ENCODE measurements at regions not wholly inside any gene's neighbourhood (a gene's known extent, or its start where the extent isn't known, plus 50 kb on each side); places are given as distances from the start of the nearest gene placed in this dataset.
"Not testable (repeated sequence)": the region's sequence is repeated elsewhere in the genome, so short reads cannot be mapped to it uniquely, and the experiment has no call there.

DNA sequence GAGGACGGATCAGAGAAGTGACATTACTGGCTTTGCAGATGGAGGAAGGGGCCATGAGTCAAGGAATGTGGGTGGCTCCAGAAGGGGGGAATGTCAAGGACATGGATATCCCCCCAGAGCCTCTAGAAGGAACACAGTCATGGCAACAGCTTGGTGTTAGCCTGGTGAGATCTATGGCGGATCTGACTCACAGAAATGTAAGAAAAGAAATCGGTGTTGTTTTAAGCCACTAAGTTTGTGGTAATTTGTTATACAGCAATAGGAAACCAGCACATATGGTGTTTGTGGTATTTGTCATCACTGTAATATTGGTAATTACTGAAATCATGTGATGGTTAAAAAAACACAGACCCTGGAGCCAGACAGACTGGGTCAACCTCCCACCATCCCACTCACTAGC, 236.2 kb downstream of the SETD4 start:
- no peak for DNase-seq (ENCODE audit: low spot score)
- H3K4me1 Mint-ChIP-seq (ENCODE audit: low read depth), result no peaks in the 10 kb centered on the region
- intact Hi-C loops (cut with micrococcal nuclease), result no loop called here
- H3K36me3 Mint-ChIP-seq (ENCODE audit: low read depth), result no peaks in the 10 kb centered on the region
- H3K27ac Mint-ChIP-seq, result no peak overlapping the region
- H3K9me3 Mint-ChIP-seq, result no peaks in the 10 kb centered on the region
- H3K4me3 Mint-ChIP-seq, result no peak overlapping the region
- peaks cover 12% of the 10 kb centered on the region for H3K27me3 Mint-ChIP-seq (ENCODE audit: insufficient read depth)

DNA sequence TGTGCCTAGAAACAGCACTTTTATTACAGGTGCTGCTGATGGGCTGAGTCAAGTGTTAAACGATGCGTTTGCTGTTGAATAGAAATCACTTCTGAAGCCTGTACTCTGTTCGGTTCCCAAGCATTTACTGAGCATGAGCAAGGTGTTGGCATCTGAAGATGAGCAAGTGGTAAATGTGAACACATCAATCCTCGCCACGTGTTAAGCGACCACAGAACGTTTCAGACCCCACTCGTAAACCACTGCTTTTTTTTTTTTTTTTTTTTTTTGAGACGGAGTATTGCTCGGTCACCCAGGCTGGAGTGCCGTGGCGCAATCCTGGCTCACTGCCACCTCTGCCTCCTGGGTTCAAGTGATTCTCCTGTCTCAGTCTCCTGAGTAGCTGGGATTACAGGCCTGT, 241.2 kb downstream of the SETD4 start:
- DNase-seq (ENCODE audit: low spot score), result no peak
- H3K27ac Mint-ChIP-seq, result no peak overlapping the region
- intact Hi-C loops (cut with micrococcal nuclease), result no loop called here
- no peaks in the 10 kb centered on the region for H3K9me3 Mint-ChIP-seq
- peaks cover 2% of the 10 kb centered on the region for H3K27me3 Mint-ChIP-seq (ENCODE audit: insufficient read depth)
- no peaks in the 10 kb centered on the region for H3K36me3 Mint-ChIP-seq (ENCODE audit: low read depth)
- no peak overlapping the region for H3K4me3 Mint-ChIP-seq
- no peaks in the 10 kb centered on the region for H3K4me1 Mint-ChIP-seq (ENCODE audit: low read depth)

GRCh38 chr21:35818597-35818996, 241.7 kb downstream of the SETD4 start:
- Mint-ChIP-seq H3K4me3 (no peak overlapping the region), H3K27ac (no peak overlapping the region), H3K4me1 (ENCODE audit: low read depth) (no peaks in the 10 kb centered on the region), H3K27me3 (ENCODE audit: insufficient read depth) (peaks cover 2% of the 10 kb centered on the region), H3K9me3 (no peaks in the 10 kb centered on the region), H3K36me3 (ENCODE audit: low read depth) (no peaks in the 10 kb centered on the region)
- intact Hi-C loops (cut with micrococcal nuclease), result no loop called here
- no peak for DNase-seq (ENCODE audit: low spot score)

GRCh38 chr21:35814858-35815619, 245.3 kb downstream of the SETD4 start:
- intact Hi-C loops (cut with micrococcal nuclease), result no loop called here
- Mint-ChIP-seq H3K9me3 (no peaks in the 10 kb centered on the region), H3K4me3 (no peak overlapping the region), H3K27ac (no peak overlapping the region), H3K4me1 (ENCODE audit: low read depth) (no peaks in the 10 kb centered on the region), H3K27me3 (ENCODE audit: insufficient read depth) (peaks cover 4% of the 10 kb centered on the region), H3K36me3 (ENCODE audit: low read depth) (no peaks in the 10 kb centered on the region)
- no peak for DNase-seq (ENCODE audit: low spot score)

- H3K4me1 Mint-ChIP-seq (ENCODE audit: low read depth), result no peaks in the 10 kb centered on the region
- intact Hi-C loops (cut with micrococcal nuclease), result no loop called here
- no peak overlapping the region for H3K27ac Mint-ChIP-seq
- peaks cover 8% of the 10 kb centered on the region for H3K27me3 Mint-ChIP-seq (ENCODE audit: insufficient read depth)
- H3K36me3 Mint-ChIP-seq (ENCODE audit: low read depth), result no peaks in the 10 kb centered on the region
- peaks cover 4% of the 10 kb centered on the region for H3K9me3 Mint-ChIP-seq
- no peak for DNase-seq (ENCODE audit: low spot score)
- no peak overlapping the region for H3K4me3 Mint-ChIP-seq
Measured at GRCh38 chr21:35812679-35813078, 247.6 kb downstream of the SETD4 start.

- H3K9me3 Mint-ChIP-seq, result peaks cover 4% of the 10 kb centered on the region
- H3K27me3 Mint-ChIP-seq (ENCODE audit: insufficient read depth), result peaks cover 8% of the 10 kb centered on the region
- no peaks in the 10 kb centered on the region for H3K4me1 Mint-ChIP-seq (ENCODE audit: low read depth)
- H3K4me3 Mint-ChIP-seq, result no peak overlapping the region
- no peak overlapping the region for H3K27ac Mint-ChIP-seq
- intact Hi-C loops (cut with micrococcal nuclease), result no loop called here
- H3K36me3 Mint-ChIP-seq (ENCODE audit: low read depth), result no peaks in the 10 kb centered on the region
- DNase-seq (ENCODE audit: low spot score), result no peak
Measured at GRCh38 chr21:35811191-35811806, 249.0 kb downstream of the SETD4 start.

DNA sequence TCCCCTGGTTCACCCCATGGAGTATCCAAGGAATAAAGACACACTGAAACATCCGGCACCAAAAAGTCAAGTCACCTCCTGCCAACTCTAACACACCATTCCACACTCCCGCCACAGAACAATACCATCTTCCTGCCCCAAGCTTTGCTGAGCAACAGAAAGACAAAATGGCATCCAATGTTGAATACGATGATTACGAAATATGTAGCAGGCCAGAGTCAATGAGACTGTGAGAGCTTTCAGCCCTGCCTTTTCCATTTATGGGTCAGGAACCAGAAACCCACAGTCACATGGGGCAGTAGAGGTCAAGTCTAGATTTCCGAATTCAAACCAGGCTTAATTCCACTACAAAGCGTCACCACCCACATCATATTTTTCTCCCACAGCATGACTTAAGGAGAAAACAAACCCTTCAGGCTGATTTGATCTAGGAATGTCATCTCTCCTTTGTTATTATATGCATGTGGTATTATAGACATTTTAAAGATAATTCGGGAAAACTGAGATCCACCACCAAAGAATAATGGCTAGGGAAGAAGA, 249.8 kb downstream of the SETD4 start:
- Mint-ChIP-seq H3K4me3 (no peak overlapping the region), H3K36me3 (ENCODE audit: low read depth) (no peaks in the 10 kb centered on the region), H3K9me3 (peaks cover 4% of the 10 kb centered on the region), H3K27me3 (ENCODE audit: insufficient read depth) (peaks cover 8% of the 10 kb centered on the region), H3K27ac (no peak overlapping the region), H3K4me1 (ENCODE audit: low read depth) (no peaks in the 10 kb centered on the region)
- no peak for DNase-seq (ENCODE audit: low spot score)
- intact Hi-C loops (cut with micrococcal nuclease), result no loop called here

GRCh38 chr21:35801391-35801790, 258.9 kb downstream of the SETD4 start:
- Mint-ChIP-seq H3K4me3 (no peak overlapping the region), H3K4me1 (ENCODE audit: low read depth) (no peaks in the 10 kb centered on the region), H3K27ac (no peak overlapping the region), H3K27me3 (ENCODE audit: insufficient read depth) (peaks cover 8% of the 10 kb centered on the region), H3K36me3 (ENCODE audit: low read depth) (no peaks in the 10 kb centered on the region), H3K9me3 (peaks cover 3% of the 10 kb centered on the region)
- DNase-seq (ENCODE audit: low spot score), result no peak
- intact Hi-C loops (cut with micrococcal nuclease), result no loop called here

DNA sequence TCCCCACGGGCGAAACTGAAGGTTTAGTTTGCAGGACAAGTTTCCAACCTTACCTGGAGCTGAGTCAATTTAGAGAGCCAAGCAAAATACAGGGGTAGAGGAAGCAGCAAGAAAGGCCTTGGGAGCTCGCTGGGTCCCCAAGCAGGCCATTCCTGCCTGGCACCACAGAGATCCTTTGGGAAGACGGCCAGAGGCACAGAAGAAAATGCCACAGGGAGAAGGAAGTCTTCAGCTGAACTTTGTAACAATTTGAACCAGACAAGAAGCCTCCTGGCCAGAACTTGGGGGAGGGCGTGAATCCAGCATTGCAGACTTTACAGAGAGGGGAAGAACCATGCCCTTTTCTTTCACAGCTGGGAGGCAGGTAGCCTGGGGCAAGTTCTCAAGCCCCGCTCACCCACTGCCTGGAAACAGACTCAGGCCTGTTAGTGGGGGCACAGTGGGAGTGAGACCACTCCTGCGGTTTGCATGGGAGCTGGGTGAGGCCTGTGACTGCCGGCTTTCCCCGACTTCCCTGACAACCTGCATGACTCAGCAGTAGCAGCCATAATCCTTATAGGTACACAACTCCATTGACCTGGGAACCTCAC, 259.4 kb downstream of the SETD4 start:
- H3K27ac Mint-ChIP-seq; H3K4me3 Mint-ChIP-seq; intact Hi-C loops (cut with micrococcal nuclease); H3K27me3 Mint-ChIP-seq (ENCODE audit: insufficient read depth); H3K4me1 Mint-ChIP-seq (ENCODE audit: low read depth); H3K36me3 Mint-ChIP-seq (ENCODE audit: low read depth); DNase-seq (ENCODE audit: low spot score); H3K9me3 Mint-ChIP-seq: not testable (repeated sequence)

- H3K9me3 Mint-ChIP-seq, result peaks cover 2% of the 10 kb centered on the region
- DNase-seq (ENCODE audit: low spot score), result no peak
- no peak overlapping the region for H3K4me3 Mint-ChIP-seq
- no peaks in the 10 kb centered on the region for H3K27me3 Mint-ChIP-seq (ENCODE audit: insufficient read depth)
- H3K4me1 Mint-ChIP-seq (ENCODE audit: low read depth), result no peaks in the 10 kb centered on the region
- intact Hi-C loops (cut with micrococcal nuclease), result no loop called here
- no peak overlapping the region for H3K27ac Mint-ChIP-seq
- H3K36me3 Mint-ChIP-seq (ENCODE audit: low read depth), result no peaks in the 10 kb centered on the region
Measured at GRCh38 chr21:35796844-35797243, 263.5 kb downstream of the SETD4 start.

DNA sequence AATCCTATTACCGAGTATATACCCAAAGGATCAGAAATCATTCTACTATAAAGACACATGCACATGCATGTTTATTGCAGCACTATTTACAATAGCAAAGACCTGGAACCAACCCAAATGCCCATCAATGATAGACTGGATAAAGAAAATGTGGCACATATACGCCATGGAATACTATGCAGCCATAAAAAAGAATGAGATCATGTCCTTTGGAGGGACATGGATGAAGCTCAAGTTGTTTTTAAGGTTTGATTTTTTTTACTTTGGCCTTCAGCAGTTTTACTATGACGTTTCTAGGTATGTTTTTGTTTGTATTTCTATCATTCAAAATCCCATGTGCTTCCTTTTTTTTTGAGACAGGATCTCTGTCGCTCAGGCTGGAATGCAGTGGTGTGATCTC, 265.8 kb downstream of the SETD4 start:
- H3K27me3 Mint-ChIP-seq (ENCODE audit: insufficient read depth); H3K4me1 Mint-ChIP-seq (ENCODE audit: low read depth); H3K9me3 Mint-ChIP-seq; DNase-seq (ENCODE audit: low spot score); H3K4me3 Mint-ChIP-seq; H3K36me3 Mint-ChIP-seq (ENCODE audit: low read depth); H3K27ac Mint-ChIP-seq; intact Hi-C loops (cut with micrococcal nuclease): not testable (repeated sequence)

DNA sequence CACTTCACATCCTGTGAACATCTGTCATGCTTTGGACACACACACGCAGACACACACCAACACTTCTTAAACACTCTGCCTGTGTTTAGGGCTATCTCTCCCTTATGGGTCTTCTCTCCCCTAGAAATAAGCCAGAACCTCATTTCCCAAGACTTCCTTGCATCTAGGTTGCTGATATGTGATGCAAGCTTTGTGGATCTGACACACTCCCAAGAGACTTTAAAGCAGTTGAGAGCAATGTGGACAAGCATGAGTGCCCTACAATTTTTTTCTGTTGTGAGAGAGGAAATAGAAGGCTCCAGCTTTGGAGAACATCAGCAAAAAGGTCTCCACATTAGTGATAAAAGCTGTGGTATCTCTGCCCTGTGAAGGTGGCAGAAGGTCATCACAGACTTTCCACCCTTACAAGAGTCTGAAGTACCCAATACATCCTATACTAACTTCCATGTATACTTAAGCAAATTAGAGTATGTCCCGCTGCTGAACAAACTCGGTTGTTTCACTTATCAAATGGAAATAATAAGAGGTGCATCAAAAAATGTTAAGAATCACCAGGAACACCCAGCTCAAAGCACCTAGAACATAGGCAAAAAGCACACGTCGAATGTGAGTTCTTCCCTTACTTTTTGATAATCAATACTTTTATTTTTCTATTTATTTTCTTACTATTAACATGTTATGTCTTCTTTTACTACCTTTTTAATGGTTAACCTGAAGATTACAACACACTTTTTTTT, 267.6 kb downstream of the SETD4 start:
- Mint-ChIP-seq H3K9me3 (no peaks in the 10 kb centered on the region), H3K36me3 (ENCODE audit: low read depth) (no peaks in the 10 kb centered on the region), H3K27ac (no peak overlapping the region), H3K4me1 (ENCODE audit: low read depth) (no peaks in the 10 kb centered on the region), H3K4me3 (no peak overlapping the region), H3K27me3 (ENCODE audit: insufficient read depth) (no peaks in the 10 kb centered on the region)
- DNase-seq (ENCODE audit: low spot score), result no peak
- intact Hi-C loops (cut with micrococcal nuclease), result no loop called here
